GM19043 (cell line): ENCODE measurements at regions not wholly inside any gene's neighbourhood (a gene's known extent, or its start where the extent isn't known, plus 50 kb on each side); places are given as distances from the start of the nearest gene placed in this dataset.

ENCODE experiments used
- ATAC-seq: cut with Tn5 transposase; IDR thresholded peaks from one replicate; pipeline ENCODE4 v1.9.1; 2021; ENCODE audit warnings: low read depth; ENCODE audit not compliant: unreplicated experiment

DNA sequence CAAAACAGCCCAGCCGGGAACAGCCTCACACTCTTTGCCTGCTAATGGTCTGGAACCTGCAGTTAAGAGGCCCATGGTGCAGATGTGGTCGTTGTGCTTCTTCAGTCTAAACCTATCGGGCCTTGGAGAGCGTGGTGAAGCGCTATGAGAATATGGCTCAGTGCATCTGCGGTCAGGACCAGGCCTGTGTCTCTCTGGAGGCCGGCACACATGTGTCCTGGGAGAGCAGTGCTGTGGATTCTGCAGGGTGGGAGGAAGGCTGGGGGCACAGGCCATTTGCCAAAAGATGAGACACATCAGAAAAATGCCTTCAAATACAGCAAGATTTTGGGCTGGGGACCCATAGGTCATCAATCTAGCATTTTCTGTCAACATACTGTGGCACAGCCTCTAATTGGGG, 231.5 kb upstream of the GLI3 start:
- ATAC-seq, result no peak

DNA sequence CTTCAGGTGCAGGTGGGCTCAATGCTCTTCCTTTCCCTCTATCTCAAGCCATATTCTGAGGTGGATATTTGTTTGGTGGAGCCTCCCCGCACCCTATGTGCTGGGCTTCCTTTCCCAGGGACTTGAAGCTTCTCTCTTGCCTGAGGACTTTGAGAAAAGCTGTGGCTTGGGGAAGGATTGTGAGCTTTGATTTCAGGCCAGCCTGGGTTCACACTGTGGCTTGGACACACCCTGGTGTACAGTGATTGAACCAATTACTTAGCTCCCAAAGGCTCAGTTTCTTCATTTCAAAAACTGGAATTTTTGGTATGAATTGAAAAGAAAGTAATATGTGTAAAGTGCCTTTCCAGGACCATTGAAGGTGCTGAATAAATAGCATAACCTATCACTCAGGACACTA, 224.5 kb upstream of the GLI3 start:
- ATAC-seq, result no peak

DNA sequence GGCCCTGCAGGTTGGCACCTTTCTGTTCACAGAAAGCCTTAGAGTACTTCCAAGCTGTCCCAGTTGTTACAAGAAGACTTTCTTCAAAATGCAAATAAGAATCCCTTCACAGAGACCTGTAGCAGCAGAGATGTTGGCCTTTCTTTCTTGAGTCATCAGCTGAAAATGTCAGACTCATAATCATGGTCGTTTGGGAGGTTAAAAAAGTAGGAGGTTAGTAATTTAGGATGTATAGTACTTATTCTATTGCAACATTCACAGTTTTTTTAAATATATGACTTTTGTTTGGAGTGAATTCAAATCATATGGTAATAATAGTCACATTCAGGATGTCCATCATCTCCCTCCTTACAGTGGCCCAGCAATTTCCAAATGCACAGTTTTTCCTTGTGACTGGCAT, 223.9 kb upstream of the GLI3 start:
- no peak for ATAC-seq

DNA sequence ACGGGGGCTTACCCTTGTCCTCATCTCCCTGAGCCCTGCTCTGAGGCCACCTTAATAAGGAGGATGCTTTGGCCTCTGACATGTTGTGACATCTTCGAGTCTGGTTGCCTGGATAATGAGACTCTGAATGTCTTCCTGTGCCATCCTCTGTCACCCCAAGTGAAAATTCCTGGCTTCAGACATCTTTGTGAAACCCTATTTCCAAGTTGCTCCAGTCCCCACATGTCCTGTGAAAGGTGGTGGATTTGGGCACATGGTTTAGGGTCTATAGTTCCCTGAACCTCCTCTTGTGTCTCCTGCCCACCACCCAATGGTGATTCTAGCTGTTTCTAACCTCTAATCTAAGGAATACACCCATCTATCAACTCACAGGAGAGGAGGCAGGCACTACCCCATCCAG, 223.1 kb upstream of the GLI3 start:
- ATAC-seq, result no peak

DNA sequence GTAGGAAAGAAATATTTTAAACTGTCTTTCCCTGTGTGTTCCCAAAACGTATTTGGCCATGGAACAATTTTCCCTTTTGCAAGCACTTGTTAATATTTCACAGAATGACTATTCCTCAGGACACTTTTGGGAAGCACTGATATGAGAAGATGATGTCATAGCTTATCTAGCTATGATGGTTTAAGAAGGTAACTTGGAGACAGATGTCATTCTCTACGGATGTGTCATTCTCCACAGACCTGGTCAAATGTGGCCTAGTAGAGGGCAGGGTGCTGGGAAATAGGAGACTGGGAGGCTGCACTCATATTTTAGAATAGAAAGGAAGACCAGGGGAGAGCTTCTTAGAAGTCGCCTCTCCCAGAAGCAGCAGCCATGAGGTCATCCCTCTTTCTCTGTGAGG, 220.7 kb upstream of the GLI3 start:
- no peak for ATAC-seq

DNA sequence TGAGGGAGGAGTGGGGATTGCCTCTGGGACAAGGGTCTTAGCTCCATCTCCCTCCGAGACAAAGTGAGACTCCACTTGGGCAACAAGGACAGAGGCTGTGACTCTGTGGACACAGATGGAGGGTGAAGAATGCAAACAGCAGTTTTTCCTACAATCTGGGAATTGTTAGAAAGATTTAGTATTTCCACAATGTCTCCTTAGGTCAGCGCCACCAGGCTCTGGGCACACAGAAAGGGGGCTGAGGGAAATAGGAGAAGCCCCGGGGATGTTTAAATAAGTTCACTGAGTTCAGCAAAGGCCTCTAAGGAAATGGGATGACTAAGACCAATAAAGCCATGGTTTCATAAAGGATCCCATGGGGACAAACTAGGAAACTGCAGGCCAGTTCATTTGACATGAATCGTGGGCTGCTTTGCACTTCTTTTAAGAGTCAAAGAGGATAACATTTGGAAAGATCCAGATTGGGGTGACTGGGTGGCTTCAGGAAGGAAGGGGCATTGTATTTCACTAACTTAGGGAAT, 219.8 kb upstream of the GLI3 start:
- no peak for ATAC-seq

DNA sequence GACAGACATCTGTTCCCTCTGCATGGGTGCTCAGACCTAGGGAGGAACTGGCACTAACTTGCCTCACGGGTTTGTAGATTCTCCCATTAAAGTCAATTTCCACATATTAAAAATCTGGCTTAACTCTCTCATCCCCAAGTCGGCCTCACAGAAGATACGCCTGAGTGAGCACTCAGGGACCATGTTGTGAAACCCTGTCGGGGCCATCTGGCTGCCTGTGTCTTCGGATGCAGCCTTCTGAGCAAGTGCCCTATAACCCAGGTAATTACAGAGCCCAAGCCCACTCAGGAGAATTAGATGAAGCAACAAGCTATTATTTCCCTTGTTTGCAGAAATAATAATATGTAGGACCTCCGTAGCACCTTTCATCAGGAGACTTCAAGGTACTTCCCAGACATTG, 219.3 kb upstream of the GLI3 start:
- no peak for ATAC-seq

DNA sequence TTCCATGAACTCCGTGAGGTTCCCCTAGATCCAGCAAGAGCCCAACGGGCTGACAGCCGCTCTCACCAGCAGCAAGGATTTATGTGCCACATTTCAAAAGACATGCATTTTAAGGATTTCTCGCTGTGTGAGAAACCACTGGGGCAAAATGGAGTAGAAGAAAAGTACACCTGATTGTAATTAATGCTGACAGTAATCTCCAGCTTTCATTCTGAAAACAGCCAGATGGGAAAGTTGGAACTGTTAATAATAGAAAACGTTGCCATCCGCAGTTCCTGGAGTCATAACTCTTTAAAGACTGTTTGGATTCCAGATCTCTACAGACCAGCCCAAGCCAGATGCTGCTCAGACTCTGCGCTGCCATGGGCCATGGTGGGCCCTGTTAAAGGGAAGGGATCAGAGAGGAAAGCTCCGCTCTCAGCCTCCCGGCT, 216.9 kb upstream of the GLI3 start:
- no peak for ATAC-seq

DNA sequence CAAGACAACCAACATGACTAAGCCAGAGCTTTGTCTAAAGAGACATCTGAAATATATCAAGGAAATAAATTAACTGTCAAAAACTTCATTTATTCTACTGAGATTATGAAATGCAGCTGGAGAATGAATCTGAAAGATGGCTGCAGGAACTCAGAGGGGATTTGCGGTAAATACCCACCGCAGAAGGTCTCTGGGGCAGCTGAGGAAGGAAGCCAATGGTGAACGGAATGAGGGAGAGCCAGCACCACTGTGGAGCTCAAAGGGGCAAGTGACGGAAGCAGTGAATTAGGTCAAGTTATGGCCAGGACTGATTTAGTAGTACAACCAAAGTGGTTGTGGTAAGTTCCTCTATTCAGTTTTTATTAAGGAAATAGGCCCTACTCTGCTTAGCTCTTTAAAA, 215.3 kb upstream of the GLI3 start:
- ATAC-seq, result no peak

DNA sequence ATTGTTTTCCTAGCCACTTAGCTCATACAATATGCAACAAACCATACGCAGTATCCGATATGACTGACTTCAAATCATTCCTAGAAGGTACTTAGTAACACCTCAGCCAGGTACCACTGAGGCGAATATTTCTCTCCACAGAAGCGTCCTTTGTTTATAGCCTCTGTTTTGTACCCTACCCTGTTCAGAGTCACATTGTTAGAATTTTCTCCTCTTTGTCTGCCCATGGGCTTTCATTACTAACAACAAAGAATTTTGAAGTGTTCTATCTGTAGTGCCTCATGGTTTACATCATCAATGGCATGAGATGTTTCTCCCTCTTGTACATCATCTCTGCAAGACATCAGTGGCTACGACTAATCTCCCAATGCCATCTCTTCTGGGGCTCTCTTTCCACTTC, 212.4 kb upstream of the GLI3 start:
- no peak for ATAC-seq

DNA sequence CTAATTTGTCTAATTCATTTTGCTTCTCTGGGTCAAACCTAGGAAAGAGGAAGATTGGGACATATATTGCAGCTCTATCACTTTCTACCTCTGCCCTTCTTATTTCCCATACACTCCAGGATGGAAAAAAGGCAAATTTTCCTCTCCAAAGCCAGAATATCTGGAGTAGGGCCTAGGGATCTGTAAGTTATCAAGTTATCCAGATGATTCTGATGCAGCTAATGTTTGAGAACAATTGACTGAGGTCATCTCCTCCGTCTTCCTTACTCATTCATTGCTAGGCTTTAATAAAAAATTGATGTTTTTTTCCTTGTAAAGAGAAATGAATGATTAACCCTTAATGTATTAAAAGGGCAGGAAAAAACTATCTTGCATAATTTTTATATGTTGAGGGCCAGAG, 211.9 kb upstream of the GLI3 start:
- ATAC-seq, result no peak

DNA sequence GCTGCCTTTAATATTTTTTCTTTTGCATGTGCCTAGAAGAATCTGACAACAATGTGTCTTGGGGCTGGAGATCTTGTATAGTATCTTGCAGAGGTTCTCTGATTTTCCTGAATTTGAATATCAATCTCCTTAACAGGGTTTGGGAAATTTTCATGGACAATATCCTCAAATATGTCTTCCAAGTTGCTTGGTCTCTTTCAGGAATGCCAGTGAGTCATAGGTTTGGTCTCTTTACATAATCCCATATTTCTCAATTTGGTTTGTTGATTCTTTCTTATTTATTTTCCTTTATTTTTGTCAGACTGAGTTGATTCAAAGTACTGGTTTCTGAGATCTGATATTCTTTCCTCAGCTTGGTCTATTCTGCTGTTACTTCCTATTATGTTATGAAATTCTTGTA, 208.7 kb upstream of the GLI3 start:
- no peak for ATAC-seq

DNA sequence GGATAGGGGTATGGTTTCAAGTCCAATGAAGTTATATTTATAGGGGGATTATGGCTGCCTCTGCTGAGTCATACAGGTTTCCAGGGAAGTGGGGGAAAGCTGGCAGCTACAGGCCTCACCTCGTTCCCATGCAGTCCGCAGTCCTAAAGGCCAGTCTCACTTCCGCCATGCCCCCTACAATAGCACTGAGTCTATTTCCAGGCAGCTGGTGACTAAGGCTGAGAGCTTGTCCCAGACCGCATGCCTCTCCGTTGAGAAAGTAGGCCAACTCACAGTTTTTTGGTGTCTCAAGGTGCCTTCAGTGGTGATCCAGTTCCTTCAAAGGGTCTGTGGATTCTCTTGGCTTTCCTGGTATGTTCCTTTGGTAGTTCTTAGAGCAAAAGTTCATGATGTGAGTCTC, 203.9 kb upstream of the GLI3 start:
- no peak for ATAC-seq

DNA sequence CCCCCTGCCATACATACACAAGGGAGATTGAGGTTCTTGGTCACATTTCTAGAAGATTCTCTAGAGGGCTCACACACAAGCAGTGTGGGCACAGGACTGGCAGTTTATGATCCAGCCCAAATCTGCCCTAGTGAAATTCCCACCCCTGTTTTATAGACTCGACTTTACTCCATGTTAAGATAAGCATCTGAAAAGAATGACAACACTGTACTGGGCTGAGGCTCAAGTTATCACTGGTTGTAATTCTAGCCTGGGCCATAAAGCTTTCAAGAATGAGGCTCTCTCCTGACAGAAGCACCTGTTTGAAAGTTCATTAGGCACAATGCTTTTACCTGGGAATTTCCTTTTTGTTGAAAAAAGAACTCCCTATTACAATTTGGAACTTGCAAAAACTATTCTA, 195.6 kb upstream of the GLI3 start:
- ATAC-seq, result no peak

DNA sequence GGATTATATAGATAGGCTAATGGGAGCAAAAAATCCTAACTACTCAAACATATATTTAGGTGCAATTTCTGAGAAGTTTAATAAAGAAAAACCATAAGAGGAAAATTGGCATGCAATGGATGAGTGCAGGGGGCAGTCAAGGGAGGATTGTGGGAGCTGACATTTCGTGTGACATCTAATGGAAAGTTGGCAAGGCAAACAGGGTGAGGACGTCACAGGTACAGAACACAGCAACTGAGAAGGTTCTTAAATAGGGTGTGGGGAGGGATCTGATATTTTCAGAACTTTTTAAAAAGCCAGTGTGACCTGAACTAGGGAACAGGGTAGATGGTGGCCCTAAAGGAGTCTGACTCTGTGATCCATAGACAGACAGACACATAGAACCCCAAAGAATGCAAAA, 194.9 kb upstream of the GLI3 start:
- ATAC-seq, result no peak

DNA sequence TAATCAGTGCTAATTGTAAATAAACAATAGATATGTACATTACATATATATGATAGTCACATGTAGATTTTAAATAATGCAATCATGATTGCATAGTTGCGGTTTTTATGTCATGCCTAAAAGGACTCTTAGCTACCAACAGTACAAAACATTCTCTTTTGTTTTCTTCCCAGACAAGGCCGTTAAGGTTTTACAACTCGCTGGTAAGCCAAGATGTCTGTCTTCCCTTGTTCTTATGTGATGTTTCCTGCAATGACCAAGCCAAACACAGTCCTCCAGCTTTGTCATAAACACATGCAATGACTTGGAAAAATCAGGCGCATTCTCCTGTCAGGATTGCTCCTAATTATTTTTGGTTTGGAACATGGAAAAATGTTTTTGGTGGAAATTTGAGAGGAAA, 192.3 kb upstream of the GLI3 start:
- ATAC-seq, result no peak

DNA sequence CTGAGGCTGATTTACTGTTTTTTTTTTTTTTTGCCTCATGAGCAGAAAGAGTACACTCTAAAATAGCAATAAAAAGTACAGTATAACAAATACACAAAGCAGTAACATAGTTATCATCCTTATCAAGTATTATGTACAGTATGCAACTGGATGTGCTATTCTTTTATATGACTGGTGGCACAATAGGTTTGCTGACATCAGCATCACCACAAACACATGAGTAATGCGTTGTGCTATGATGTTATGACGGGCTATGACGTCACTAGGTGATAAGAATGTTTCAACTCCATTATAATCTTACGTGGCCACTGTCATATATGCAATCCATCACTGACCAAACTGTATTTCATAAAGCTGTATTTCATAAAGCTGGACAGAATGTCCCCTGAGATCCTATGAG, 189.2 kb upstream of the GLI3 start:
- ATAC-seq, result no peak

DNA sequence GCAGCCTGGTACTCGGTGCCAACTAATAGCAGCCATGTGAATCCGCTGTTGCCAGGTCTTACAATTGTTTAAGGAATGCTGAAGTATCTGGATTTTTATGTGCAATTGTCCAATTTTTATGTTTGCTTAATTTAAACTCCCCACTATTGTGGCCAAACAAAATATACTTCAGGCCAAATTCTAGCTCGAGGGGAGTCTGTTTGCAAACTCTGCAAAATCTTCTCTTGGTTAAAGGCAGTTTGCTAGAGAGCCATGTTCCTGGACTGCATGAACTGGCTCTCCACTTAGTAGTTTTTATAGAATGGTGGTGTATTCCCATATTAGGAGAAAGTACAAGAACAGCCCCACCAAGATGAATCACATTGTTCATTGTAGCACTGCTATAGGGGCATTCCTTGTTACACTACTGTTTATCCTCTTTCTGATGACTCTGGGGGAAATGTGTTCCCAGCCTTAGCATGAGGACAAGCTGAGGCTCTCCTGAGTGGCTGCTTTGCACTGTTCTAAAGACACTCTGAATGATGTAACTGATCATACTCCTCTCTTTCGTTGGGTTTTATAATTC, 178.0 kb upstream of the GLI3 start:
- ATAC-seq, result no peak

DNA sequence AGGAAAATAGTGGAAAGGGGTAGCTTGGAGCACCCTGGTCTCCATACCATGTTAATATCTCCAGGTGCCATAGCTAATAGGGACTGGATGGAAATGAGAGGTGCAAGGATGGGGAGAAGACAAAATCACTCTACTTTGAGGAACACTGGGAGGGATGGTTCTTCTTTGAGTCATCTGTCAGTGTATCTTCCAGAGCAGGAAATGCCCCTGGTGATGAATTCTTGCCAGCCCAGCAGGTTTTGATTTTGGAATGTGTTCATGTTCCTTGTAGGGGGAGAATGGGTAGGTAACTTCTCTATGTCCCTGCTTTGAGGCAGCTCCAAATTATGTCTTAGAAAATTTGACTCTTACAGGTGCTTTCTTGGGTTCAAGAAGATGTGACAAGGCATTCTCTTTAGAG, 177.0 kb upstream of the GLI3 start:
- ATAC-seq, result no peak

DNA sequence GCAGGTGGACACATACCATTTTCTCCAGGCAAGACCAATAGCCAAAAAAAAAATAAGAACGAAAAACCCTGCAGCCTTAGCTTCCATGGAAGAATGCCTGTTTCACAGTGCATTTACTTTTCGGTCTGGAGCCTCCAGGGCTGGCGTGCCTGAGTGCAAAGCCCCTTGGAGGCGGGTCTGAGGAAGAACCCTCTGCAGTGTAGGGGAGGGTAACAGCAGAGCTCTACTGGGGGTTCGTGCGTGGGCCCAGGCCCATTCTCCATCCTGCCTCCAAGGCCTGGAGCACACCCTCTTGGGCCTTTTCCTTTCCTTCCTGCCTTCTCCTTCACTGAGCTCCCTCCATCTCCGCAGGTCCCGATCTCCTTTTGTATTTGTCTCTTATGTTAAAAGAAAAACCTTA, 172.3 kb upstream of the GLI3 start:
- ATAC-seq, result no peak

DNA sequence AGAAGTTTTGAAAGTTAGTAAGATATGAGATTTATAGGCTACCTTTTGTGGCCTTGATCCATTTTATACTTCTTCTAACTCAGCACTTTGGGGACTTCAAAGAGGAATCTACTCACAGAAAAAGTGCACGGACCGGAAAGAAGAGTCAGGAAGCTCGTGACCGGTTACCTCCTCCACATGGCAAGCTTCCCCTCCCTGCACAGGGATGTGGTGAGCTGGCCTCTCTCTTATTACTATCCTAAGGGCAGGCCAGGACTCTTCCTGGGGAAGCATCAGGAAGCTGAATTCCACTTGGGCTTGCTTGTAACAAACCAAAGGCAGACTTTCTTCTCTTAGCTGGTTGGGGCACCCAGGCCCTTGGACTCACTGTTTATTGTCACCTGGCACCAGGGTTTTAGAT, 170.8 kb upstream of the GLI3 start:
- ATAC-seq, result no peak

DNA sequence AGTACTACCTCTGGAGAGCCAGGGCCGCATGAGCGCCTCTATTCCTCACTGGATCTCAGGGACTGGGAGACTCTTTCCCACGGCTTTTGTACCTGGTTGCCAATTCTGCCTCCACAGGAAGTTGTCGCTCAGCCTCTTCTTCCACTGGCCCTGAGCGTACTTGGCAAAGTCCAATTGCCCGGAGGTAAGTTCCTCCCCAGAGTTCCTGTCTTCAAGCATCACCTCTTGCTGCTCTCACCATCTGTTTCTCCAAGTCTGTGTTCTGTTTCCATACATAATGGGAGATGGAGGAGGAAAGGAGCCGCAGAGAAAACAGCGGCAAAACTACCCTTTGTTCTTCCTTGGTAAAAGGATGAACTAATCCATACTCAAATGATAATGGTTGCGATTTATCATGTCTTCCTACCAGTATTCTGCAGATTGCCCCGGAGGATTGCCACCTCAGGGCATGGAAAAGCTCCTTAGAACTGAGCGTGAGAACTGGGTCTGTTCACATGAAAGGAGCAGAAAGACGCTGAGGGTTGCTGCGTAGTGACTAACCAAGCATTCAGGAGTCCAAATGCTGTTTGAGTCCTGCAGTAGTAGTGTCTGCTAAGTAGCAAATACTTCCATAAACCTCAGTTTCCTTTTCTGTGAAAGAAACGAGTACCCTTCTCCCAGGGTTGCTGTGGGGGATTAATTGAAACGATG, 170.2 kb upstream of the GLI3 start:
- ATAC-seq, result no peak

DNA sequence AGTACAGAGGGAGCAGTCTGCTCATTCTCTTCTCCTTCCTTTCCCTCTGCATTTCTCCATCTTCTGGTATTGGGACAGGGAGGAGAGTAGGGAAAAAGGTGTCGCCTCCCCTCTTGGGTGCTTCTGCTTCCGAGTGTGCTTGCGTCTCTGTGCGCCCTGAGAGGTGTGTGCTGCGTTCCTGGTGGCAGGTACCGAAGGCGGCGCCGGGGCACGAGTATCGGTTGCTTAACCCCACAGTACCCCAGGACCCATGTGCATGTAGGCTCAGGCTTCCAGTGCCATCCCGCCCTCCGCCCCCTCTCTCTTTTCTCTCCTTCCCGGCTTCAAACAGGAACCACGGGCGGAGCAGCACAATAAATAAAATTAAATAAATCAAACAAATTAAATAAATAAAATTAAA, 169.3 kb upstream of the GLI3 start:
- ATAC-seq, result no peak
